OCI-LY1 (cell line): ENCODE measurements at regions not wholly inside any gene's neighbourhood (a gene's known extent, or its start where the extent isn't known, plus 50 kb on each side); places are given as distances from the start of the nearest gene placed in this dataset.

Experiments used
- H2AFZ ChIP-seq: fragments of 200-600 bp; sonication (generic), shearing (Covaris generic); 2 replicates; pipeline ENCODE4 v1.6.0; 2014; ENCODE audit warnings: antibody characterized with exemption, mild to moderate bottlenecking, low read length
- H3F3A ChIP-seq: fragments of 200-600 bp; sonication (generic), shearing (Covaris generic); 2 replicates; pipeline ENCODE4 v1.6.0; 2014; ENCODE audit warnings: mild to moderate bottlenecking, antibody characterized with exemption, low read length, moderate library complexity; ENCODE audit not compliant: insufficient read depth
- H3K27ac ChIP-seq: fragments of 200-600 bp; sonication (generic); 2 replicates; pipeline ENCODE4 v1.5.1; 2014; ENCODE audit warnings: low read length, mixed run types, mild to moderate bottlenecking, low read depth; ENCODE audit not compliant: poor library complexity, severe bottlenecking
- H3K27me3 ChIP-seq: fragments of 200-600 bp; sonication (generic); 2 replicates; pipeline ENCODE4 v1.6.0; 2014; ENCODE audit warnings: antibody characterized with exemption, mild to moderate bottlenecking, low read length, moderate library complexity; ENCODE audit not compliant: insufficient read depth
- H3K36me3 ChIP-seq: fragments of 200-600 bp; sonication (generic); 2 replicates; pipeline ENCODE4 v1.6.1; 2014; ENCODE audit warnings: mild to moderate bottlenecking, antibody characterized with exemption, low read length, moderate library complexity, mixed read lengths; ENCODE audit not compliant: insufficient read depth
- H3K4me1 ChIP-seq: fragments of 200-600 bp; sonication (generic); 2 replicates; pipeline ENCODE4 v1.5.1; 2014; ENCODE audit warnings: mild to moderate bottlenecking, low read length, moderate library complexity; ENCODE audit not compliant: insufficient read depth, severe bottlenecking
- H3K4me2 ChIP-seq: fragments of 200-600 bp; sonication (generic), shearing (Covaris generic); 2 replicates; pipeline ENCODE4 v1.6.1; 2014; ENCODE audit warnings: low read length
- H3K4me3 ChIP-seq: fragments of 200-600 bp; sonication (generic); 2 replicates; pipeline ENCODE4 v1.5.1; 2014; ENCODE audit warnings: low read length, low read depth, mild to moderate bottlenecking, mixed read lengths; ENCODE audit not compliant: poor library complexity, severe bottlenecking
- H3K79me2 ChIP-seq: fragments of 200-600 bp; shearing (Covaris generic); 2 replicates; pipeline ENCODE4 v1.6.1; 2016; ENCODE audit warnings: mixed run types, low read length, mixed read lengths; ENCODE audit not compliant: insufficient read depth
- H3K9ac ChIP-seq: fragments of 200-600 bp; sonication (generic), shearing (Covaris generic); 2 replicates; pipeline ENCODE4 v1.6.1; 2014; ENCODE audit warnings: mild to moderate bottlenecking, low read length, mixed read lengths
- H3K9me2 ChIP-seq: fragments of 200-600 bp; sonication (generic), shearing (Covaris generic); 2 replicates; pipeline ENCODE4 v1.6.1; 2014; ENCODE audit warnings: low read depth, mild to moderate bottlenecking, low read length, mixed read lengths
- H3K9me3 ChIP-seq: fragments of 200-600 bp; shearing (Covaris generic); 2 replicates; pipeline ENCODE4 v1.6.1; 2014; ENCODE audit warnings: low read length, mixed read lengths
- H4K20me1 ChIP-seq: fragments of 200-600 bp; sonication (generic), shearing (Covaris generic); 2 replicates; pipeline ENCODE4 v1.6.0; 2016; ENCODE audit warnings: mild to moderate bottlenecking, low read length; ENCODE audit not compliant: insufficient read depth
- CTCF ChIP-seq: fragments of 200-600 bp; sonication (generic), shearing (Covaris generic); IDR thresholded peaks from 2 replicates; pipeline ENCODE4 v1.5.1; 2017; ENCODE audit warnings: mild to moderate bottlenecking, antibody characterized with exemption, low read length, moderate library complexity, mixed read lengths
- EZH2 ChIP-seq: fragments of 200-600 bp; sonication (generic), shearing (Covaris generic); IDR thresholded peaks from 2 replicates; pipeline ENCODE4 v1.8.0; 2017; ENCODE audit warnings: borderline replicate concordance, mixed run types, mild to moderate bottlenecking, antibody characterized with exemption, low read length, moderate library complexity, mixed read lengths

GRCh38 chr10:57457972-57458512 is 809.7 kb downstream of the IPMK start:
- no peaks in the 10 kb centered on the region for H3K79me2 ChIP-seq
- no peaks in the 10 kb centered on the region for H4K20me1 ChIP-seq
- no peaks in the 10 kb centered on the region for H3K9me2 ChIP-seq
- H3K4me3 ChIP-seq = no peak overlapping the region
- no peaks in the 10 kb centered on the region for H3K36me3 ChIP-seq
- no peak overlapping the region for H3K27ac ChIP-seq
- H3K27me3 ChIP-seq = no peaks in the 10 kb centered on the region
- H3K4me1 ChIP-seq = no peaks in the 10 kb centered on the region
- no peak for TF ChIP-seq CTCF
- no peak for TF ChIP-seq EZH2
- no peak overlapping the region for H3K4me2 ChIP-seq
- H3K9me3 ChIP-seq = no peaks in the 10 kb centered on the region
- H3K9ac ChIP-seq = no peak overlapping the region
- H3F3A ChIP-seq = no peaks in the 10 kb centered on the region
- H2AFZ ChIP-seq = no peak overlapping the region

DNA sequence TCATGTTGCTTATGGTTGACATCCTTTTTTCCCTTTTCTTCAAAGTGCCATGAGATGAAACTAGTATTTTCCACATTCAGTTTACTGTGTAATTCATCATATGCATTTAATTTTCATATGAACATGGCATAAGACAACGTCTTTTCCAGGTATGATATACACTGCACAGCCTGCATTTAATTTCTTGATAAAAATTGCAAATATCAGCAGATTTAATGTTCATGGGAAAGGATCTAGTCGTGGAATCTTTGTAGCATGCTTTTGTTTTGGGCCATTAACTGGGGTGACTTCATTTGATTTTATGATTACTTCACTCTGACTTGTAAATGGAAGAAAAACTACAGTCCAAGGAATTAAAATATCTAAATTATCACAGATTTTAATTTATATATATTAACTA is 837.3 kb downstream of the IPMK start:
- Histone ChIP-seq H3K4me2 (no peak overlapping the region), H3K27me3 (no peaks in the 10 kb centered on the region), H3K4me3 (no peak overlapping the region)

DNA sequence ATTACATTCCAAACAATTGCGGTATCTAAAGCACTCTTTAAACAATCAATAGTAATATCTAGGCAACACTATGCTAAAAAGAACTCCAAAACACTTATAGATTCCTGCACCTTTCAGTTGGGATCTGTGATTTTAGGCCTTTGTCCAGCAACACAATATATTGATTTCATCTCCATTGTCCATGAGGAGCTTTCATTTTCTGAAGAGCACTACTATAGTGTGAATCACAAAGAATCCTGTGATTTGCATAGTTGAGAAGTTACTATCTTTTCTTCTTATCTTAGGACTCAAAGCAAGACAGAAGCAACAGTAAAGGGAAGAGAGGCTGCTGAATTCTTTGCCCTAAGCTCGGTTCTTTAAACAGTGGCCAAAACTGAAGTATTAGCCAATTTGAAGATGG is 846.8 kb downstream of the IPMK start:
- Histone ChIP-seq H3K4me2 (no peak overlapping the region), H3K9me2 (no peaks in the 10 kb centered on the region), H3F3A (no peaks in the 10 kb centered on the region), H2AFZ (no peak overlapping the region), H3K79me2 (no peaks in the 10 kb centered on the region), H3K36me3 (no peaks in the 10 kb centered on the region), H3K9ac (no peak overlapping the region), H3K9me3 (no peaks in the 10 kb centered on the region), H4K20me1 (no peaks in the 10 kb centered on the region), H3K27me3 (no peaks in the 10 kb centered on the region), H3K27ac (no peak overlapping the region), H3K4me3 (no peak overlapping the region), H3K4me1 (no peaks in the 10 kb centered on the region)
- TF ChIP-seq EZH2 = no peak
- no peak for TF ChIP-seq CTCF

More for the DNA sequence above, 837.3 kb downstream of the IPMK start:
- Histone ChIP-seq H3K9ac (no peak overlapping the region), H3K79me2 (no peaks in the 10 kb centered on the region), H3K9me3 (no peaks in the 10 kb centered on the region), H3K36me3 (no peaks in the 10 kb centered on the region), H3K4me1 (no peaks in the 10 kb centered on the region), H2AFZ (no peak overlapping the region), H3F3A (no peaks in the 10 kb centered on the region), H3K27ac (no peak overlapping the region), H4K20me1 (no peaks in the 10 kb centered on the region), H3K9me2 (no peaks in the 10 kb centered on the region)
- TF ChIP-seq CTCF = no peak
- TF ChIP-seq EZH2 = no peak
